ENCODE measurements at regions not wholly inside any gene's neighbourhood (a gene's known extent, or its start where the extent isn't known, plus 50 kb on each side); places are given as distances from the start of the nearest gene placed in this dataset.

DNA sequence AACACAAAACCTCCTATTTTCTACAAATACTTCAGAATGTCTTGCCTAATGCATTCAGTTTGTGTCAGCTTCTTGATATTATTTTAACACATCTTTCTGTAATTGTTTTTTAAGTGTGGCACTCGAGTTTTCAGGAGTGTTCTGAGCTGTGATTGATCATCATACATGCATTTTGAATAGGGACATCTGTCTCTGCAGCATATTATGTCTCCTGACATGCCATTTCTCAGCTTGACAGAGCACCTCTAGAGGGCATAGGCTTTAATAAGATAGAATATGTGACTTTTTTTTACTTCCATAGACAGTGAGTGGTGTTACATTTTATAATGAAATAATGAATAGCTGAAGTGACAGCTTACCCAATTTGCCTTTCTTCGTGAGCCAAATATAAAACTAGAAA, 219.2 kb upstream of the HDAC9 start:
- H3K4me3 Mint-ChIP-seq = no peak overlapping the region
- H3K9me3 Mint-ChIP-seq = no peaks in the 10 kb centered on the region
- POLR2A ChIA-PET = no interaction called here
- no peaks in the 10 kb centered on the region for H3K36me3 Mint-ChIP-seq
- no peak for ATAC-seq
- H3K4me1 Mint-ChIP-seq = no peaks in the 10 kb centered on the region
- no peaks in the 10 kb centered on the region for H3K27me3 Mint-ChIP-seq (ENCODE audit: low read depth)
- TF ChIP-seq RORB (CRISPR knock-in tag; IDR thresholded peaks at IDR 0.05) (no peak), EMX1 (CRISPR knock-in tag; IDR thresholded peaks at IDR 0.05) (no peak), CBFB (CRISPR knock-in tag; IDR thresholded peaks at IDR 0.05; ENCODE audit: low read depth) (no peak), ATF1 (CRISPR knock-in tag; IDR thresholded peaks at IDR 0.05) (no peak)
- TF ChIP-seq, protein P1, sequence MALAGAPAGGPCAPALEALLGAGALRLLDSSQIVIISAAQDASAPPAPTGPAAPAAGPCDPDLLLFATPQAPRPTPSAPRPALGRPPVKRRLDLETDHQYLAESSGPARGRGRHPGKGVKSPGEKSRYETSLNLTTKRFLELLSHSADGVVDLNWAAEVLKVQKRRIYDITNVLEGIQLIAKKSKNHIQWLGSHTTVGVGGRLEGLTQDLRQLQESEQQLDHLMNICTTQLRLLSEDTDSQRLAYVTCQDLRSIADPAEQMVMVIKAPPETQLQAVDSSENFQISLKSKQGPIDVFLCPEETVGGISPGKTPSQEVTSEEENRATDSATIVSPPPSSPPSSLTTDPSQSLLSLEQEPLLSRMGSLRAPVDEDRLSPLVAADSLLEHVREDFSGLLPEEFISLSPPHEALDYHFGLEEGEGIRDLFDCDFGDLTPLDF (CRISPR knock-in tag; IDR thresholded peaks at IDR 0.05) = no peak
- TF ChIP-seq, protein P2, sequence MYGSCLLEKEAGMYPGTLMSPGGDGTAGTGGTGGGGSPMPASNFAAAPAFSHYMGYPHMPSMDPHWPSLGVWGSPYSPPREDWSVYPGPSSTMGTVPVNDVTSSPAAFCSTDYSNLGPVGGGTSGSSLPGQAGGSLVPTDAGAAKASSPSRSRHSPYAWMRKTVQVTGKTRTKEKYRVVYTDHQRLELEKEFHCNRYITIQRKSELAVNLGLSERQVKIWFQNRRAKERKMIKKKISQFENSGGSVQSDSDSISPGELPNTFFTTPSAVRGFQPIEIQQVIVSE (CRISPR knock-in tag; IDR thresholded peaks at IDR 0.05; ENCODE audit: borderline replicate concordance) = no peak
- no peak overlapping the region for H3K27ac Mint-ChIP-seq
- CTCF ChIA-PET = no interaction called here
- no peak for DNase-seq (ENCODE audit: low spot score)

DNA sequence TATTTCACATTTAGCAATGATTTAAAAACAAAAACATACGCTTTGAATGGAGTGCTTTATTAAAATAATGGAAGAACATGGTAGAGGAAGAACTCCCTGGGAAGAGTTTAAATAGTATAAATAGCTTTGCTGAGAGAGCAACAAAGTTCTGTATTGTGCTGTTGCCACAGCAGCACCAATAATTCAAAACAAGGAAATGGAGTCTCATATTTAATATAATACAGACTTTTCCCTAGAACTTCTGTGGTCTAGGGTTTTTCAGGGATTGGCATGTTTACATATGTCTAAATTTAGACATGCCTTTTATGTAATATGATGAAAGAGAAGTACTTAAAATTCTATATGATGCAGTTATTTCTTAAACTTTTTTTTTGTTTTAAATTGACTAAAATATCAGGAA, 217.2 kb upstream of the HDAC9 start:
- POLR2A ChIA-PET = no interaction called here
- CTCF ChIA-PET = no interaction called here
- TF ChIP-seq, protein P3, sequence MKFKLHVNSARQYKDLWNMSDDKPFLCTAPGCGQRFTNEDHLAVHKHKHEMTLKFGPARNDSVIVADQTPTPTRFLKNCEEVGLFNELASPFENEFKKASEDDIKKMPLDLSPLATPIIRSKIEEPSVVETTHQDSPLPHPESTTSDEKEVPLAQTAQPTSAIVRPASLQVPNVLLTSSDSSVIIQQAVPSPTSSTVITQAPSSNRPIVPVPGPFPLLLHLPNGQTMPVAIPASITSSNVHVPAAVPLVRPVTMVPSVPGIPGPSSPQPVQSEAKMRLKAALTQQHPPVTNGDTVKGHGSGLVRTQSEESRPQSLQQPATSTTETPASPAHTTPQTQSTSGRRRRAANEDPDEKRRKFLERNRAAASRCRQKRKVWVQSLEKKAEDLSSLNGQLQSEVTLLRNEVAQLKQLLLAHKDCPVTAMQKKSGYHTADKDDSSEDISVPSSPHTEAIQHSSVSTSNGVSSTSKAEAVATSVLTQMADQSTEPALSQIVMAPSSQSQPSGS (CRISPR knock-in tag; IDR thresholded peaks at IDR 0.05; ENCODE audit: borderline replicate concordance, low read depth) = no peak
- TF ChIP-seq SOX15 (CRISPR knock-in tag; IDR thresholded peaks at IDR 0.05) (no peak), FOXJ3 (CRISPR knock-in tag; IDR thresholded peaks at IDR 0.05; ENCODE audit: borderline replicate concordance) (no peak), JUN (CRISPR knock-in tag; IDR thresholded peaks at IDR 0.05) (no peak), ZNF219 (CRISPR knock-in tag; IDR thresholded peaks at IDR 0.05; ENCODE audit: borderline replicate concordance) (no peak), ZNF416 (CRISPR knock-in tag; IDR thresholded peaks at IDR 0.05) (no peak), NFYB (CRISPR knock-in tag; conservative IDR thresholded peaks at IDR 0.05; ENCODE audit: low read depth) (no peak), MXD4 (CRISPR knock-in tag; IDR thresholded peaks at IDR 0.05; ENCODE audit: borderline replicate concordance) (no peak), ELF4 (CRISPR knock-in tag; IDR thresholded peaks at IDR 0.05; ENCODE audit: low read depth) (no peak), ZNF263 (CRISPR knock-in tag; IDR thresholded peaks at IDR 0.05; ENCODE audit: low read depth) (no peak)
- TF ChIP-seq, protein P4, sequence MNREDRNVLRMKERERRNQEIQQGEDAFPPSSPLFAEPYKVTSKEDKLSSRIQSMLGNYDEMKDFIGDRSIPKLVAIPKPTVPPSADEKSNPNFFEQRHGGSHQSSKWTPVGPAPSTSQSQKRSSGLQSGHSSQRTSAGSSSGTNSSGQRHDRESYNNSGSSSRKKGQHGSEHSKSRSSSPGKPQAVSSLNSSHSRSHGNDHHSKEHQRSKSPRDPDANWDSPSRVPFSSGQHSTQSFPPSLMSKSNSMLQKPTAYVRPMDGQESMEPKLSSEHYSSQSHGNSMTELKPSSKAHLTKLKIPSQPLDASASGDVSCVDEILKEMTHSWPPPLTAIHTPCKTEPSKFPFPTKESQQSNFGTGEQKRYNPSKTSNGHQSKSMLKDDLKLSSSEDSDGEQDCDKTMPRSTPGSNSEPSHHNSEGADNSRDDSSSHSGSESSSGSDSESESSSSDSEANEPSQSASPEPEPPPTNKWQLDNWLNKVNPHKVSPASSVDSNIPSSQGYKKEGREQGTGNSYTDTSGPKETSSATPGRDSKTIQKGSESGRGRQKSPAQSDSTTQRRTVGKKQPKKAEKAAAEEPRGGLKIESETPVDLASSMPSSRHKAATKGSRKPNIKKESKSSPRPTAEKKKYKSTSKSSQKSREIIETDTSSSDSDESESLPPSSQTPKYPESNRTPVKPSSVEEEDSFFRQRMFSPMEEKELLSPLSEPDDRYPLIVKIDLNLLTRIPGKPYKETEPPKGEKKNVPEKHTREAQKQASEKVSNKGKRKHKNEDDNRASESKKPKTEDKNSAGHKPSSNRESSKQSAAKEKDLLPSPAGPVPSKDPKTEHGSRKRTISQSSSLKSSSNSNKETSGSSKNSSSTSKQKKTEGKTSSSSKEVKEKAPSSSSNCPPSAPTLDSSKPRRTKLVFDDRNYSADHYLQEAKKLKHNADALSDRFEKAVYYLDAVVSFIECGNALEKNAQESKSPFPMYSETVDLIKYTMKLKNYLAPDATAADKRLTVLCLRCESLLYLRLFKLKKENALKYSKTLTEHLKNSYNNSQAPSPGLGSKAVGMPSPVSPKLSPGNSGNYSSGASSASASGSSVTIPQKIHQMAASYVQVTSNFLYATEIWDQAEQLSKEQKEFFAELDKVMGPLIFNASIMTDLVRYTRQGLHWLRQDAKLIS (CRISPR knock-in tag; IDR thresholded peaks at IDR 0.05; ENCODE audit: borderline replicate concordance) = no peak
- TF ChIP-seq, protein P5, sequence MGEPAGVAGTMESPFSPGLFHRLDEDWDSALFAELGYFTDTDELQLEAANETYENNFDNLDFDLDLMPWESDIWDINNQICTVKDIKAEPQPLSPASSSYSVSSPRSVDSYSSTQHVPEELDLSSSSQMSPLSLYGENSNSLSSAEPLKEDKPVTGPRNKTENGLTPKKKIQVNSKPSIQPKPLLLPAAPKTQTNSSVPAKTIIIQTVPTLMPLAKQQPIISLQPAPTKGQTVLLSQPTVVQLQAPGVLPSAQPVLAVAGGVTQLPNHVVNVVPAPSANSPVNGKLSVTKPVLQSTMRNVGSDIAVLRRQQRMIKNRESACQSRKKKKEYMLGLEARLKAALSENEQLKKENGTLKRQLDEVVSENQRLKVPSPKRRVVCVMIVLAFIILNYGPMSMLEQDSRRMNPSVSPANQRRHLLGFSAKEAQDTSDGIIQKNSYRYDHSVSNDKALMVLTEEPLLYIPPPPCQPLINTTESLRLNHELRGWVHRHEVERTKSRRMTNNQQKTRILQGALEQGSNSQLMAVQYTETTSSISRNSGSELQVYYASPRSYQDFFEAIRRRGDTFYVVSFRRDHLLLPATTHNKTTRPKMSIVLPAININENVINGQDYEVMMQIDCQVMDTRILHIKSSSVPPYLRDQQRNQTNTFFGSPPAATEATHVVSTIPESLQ (CRISPR knock-in tag; IDR thresholded peaks at IDR 0.05) = no peak
- TF ChIP-seq, protein P6, sequence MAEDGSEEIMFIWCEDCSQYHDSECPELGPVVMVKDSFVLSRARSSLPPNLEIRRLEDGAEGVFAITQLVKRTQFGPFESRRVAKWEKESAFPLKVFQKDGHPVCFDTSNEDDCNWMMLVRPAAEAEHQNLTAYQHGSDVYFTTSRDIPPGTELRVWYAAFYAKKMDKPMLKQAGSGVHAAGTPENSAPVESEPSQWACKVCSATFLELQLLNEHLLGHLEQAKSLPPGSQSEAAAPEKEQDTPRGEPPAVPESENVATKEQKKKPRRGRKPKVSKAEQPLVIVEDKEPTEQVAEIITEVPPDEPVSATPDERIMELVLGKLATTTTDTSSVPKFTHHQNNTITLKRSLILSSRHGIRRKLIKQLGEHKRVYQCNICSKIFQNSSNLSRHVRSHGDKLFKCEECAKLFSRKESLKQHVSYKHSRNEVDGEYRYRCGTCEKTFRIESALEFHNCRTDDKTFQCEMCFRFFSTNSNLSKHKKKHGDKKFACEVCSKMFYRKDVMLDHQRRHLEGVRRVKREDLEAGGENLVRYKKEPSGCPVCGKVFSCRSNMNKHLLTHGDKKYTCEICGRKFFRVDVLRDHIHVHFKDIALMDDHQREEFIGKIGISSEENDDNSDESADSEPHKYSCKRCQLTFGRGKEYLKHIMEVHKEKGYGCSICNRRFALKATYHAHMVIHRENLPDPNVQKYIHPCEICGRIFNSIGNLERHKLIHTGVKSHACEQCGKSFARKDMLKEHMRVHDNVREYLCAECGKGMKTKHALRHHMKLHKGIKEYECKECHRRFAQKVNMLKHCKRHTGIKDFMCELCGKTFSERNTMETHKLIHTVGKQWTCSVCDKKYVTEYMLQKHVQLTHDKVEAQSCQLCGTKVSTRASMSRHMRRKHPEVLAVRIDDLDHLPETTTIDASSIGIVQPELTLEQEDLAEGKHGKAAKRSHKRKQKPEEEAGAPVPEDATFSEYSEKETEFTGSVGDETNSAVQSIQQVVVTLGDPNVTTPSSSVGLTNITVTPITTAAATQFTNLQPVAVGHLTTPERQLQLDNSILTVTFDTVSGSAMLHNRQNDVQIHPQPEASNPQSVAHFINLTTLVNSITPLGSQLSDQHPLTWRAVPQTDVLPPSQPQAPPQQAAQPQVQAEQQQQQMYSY (CRISPR knock-in tag; IDR thresholded peaks at IDR 0.05) = no peak
- TF ChIP-seq, protein P7, sequence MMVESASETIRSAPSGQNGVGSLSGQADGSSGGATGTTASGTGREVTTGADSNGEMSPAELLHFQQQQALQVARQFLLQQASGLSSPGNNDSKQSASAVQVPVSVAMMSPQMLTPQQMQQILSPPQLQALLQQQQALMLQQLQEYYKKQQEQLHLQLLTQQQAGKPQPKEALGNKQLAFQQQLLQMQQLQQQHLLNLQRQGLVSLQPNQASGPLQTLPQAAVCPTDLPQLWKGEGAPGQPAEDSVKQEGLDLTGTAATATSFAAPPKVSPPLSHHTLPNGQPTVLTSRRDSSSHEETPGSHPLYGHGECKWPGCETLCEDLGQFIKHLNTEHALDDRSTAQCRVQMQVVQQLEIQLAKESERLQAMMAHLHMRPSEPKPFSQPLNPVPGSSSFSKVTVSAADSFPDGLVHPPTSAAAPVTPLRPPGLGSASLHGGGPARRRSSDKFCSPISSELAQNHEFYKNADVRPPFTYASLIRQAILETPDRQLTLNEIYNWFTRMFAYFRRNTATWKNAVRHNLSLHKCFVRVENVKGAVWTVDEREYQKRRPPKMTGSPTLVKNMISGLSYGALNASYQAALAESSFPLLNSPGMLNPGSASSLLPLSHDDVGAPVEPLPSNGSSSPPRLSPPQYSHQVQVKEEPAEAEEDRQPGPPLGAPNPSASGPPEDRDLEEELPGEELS (CRISPR knock-in tag; IDR thresholded peaks at IDR 0.05) = no peak

More for the DNA sequence above, 217.2 kb upstream of the HDAC9 start:
- ATAC-seq = no peak
- no peaks in the 10 kb centered on the region for H3K27me3 Mint-ChIP-seq (ENCODE audit: low read depth)
- no peak for DNase-seq (ENCODE audit: low spot score)
- H3K27ac Mint-ChIP-seq = no peak overlapping the region
- peaks cover 4% of the 10 kb centered on the region for H3K4me1 Mint-ChIP-seq
- H3K36me3 Mint-ChIP-seq = no peaks in the 10 kb centered on the region
- H3K4me3 Mint-ChIP-seq = no peak overlapping the region
- H3K9me3 Mint-ChIP-seq = peaks cover 5% of the 10 kb centered on the region
